Osteocyte (in vitro differentiated cells): ENCODE measurements at regions not wholly inside any gene's neighbourhood (a gene's known extent, or its start where the extent isn't known, plus 50 kb on each side); places are given as distances from the start of the nearest gene placed in this dataset.

Experiments
- DNase-seq: peaks from one replicate; pipeline ENCODE4 v3.0.0; 2021; ENCODE audit warnings: mixed read lengths; ENCODE audit not compliant: unreplicated experiment; ENCODE audit errors: extremely low spot score
- H3K27ac Mint-ChIP-seq: one replicate; pipeline ENCODE4 v1.8.0; 2021; ENCODE audit warnings: mild to moderate bottlenecking, mixed read lengths; ENCODE audit not compliant: unreplicated experiment
- H3K27me3 Mint-ChIP-seq: one replicate; pipeline ENCODE4 v1.8.0; 2021; ENCODE audit warnings: mixed read lengths; ENCODE audit not compliant: unreplicated experiment
- H3K36me3 Mint-ChIP-seq: one replicate; pipeline ENCODE4 v1.8.0; 2021; ENCODE audit warnings: mixed read lengths; ENCODE audit not compliant: unreplicated experiment
- H3K4me1 Mint-ChIP-seq: one replicate; pipeline ENCODE4 v1.8.0; 2021; ENCODE audit warnings: mixed read lengths; ENCODE audit not compliant: unreplicated experiment
- H3K4me3 Mint-ChIP-seq: one replicate; pipeline ENCODE4 v1.8.0; 2021; ENCODE audit warnings: mild to moderate bottlenecking, moderate library complexity, mixed read lengths; ENCODE audit not compliant: unreplicated experiment
- H3K9me3 Mint-ChIP-seq: one replicate; pipeline ENCODE4 v1.8.0; 2021; ENCODE audit warnings: mixed read lengths; ENCODE audit not compliant: unreplicated experiment
- TF ChIP-seq, protein P1 (sequence below): fragments of 200-600 bp; sonication (generic); IDR thresholded peaks from 2 replicates; pipeline ENCODE4 v1.5.0; 2021; ENCODE audit warnings: antibody characterized with exemption, mild to moderate bottlenecking, moderate library complexity

DNA sequence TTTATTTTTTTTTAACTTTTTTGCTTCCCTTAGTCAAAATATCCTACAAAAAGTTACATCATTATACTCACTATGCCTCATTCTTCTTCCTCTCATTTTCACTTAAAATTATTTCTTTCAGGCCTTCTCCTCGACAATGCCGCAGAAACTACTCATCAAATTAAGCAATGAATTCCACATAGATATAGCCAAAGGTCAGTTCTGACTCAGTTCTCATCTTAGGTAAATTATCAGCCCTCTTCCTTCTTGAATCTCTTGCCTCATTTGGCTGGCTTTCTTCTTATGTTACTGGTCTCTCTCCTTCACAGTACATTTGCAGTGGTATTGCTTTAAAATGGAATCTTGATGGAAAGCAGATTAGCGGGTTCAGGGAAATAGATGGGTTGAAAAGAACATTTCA, 260.7 kb upstream of the BRINP3 start:
- Mint-ChIP-seq H3K4me1 (no peaks in the 10 kb centered on the region), H3K4me3 (no peak overlapping the region), H3K27me3 (peaks cover 6% of the 10 kb centered on the region), H3K27ac (no peak overlapping the region), H3K36me3 (no peaks in the 10 kb centered on the region), H3K9me3 (no peaks in the 10 kb centered on the region)
- TF ChIP-seq, protein P1, sequence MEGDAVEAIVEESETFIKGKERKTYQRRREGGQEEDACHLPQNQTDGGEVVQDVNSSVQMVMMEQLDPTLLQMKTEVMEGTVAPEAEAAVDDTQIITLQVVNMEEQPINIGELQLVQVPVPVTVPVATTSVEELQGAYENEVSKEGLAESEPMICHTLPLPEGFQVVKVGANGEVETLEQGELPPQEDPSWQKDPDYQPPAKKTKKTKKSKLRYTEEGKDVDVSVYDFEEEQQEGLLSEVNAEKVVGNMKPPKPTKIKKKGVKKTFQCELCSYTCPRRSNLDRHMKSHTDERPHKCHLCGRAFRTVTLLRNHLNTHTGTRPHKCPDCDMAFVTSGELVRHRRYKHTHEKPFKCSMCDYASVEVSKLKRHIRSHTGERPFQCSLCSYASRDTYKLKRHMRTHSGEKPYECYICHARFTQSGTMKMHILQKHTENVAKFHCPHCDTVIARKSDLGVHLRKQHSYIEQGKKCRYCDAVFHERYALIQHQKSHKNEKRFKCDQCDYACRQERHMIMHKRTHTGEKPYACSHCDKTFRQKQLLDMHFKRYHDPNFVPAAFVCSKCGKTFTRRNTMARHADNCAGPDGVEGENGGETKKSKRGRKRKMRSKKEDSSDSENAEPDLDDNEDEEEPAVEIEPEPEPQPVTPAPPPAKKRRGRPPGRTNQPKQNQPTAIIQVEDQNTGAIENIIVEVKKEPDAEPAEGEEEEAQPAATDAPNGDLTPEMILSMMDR, result no peak
- no peak for DNase-seq

DNA sequence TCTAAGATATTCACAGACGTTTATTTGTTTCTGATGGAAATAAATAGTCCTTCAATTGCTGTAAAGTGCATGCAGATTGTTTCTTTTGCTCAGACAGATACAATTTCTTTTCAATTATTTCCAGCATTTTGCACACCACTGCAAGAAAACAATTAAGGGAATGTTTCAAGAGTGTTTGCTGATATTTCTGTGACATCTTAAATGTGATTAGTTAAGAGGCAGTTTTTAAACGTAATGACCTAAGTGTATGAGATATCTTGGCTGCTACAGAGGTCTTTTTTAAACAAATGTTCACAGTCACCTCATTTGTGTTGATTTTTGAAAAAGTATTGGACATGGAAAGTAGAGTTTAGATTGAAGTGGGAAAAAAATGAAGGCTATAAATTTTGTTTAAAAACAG, 262.3 kb upstream of the BRINP3 start:
- no peak overlapping the region for H3K4me3 Mint-ChIP-seq
- TF ChIP-seq, protein P1, result no peak
- no peaks in the 10 kb centered on the region for H3K36me3 Mint-ChIP-seq
- no peaks in the 10 kb centered on the region for H3K4me1 Mint-ChIP-seq
- H3K27me3 Mint-ChIP-seq, result peaks cover 9% of the 10 kb centered on the region
- no peaks in the 10 kb centered on the region for H3K9me3 Mint-ChIP-seq
- no peak overlapping the region for H3K27ac Mint-ChIP-seq
- no peak for DNase-seq

DNA sequence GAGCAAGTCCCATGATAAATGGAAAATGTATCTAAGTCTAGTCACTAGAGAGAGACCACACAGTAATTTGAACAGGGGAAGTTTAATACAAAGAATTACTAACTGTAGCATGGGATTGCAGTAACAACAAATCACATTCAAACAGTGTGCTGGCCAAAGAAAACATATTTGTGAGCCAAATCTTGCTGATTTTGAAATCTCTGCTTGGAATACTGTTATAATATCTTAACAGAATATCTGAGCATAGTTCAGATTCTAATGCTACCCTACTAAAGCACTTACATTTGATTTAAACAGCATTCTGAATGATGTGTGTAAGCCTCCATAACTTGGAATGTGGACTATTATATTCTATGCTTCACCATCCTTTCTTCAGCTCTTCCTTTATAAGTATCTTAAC, 270.0 kb upstream of the BRINP3 start:
- no peak for DNase-seq
- H3K4me1 Mint-ChIP-seq, result peaks cover 14% of the 10 kb centered on the region
- no peaks in the 10 kb centered on the region for H3K9me3 Mint-ChIP-seq
- H3K27me3 Mint-ChIP-seq, result peaks cover 6% of the 10 kb centered on the region
- TF ChIP-seq, protein P1, result no peak
- H3K27ac Mint-ChIP-seq, result peak overlapping the region; percentile 13
- no peaks in the 10 kb centered on the region for H3K36me3 Mint-ChIP-seq
- no peak overlapping the region for H3K4me3 Mint-ChIP-seq

DNA sequence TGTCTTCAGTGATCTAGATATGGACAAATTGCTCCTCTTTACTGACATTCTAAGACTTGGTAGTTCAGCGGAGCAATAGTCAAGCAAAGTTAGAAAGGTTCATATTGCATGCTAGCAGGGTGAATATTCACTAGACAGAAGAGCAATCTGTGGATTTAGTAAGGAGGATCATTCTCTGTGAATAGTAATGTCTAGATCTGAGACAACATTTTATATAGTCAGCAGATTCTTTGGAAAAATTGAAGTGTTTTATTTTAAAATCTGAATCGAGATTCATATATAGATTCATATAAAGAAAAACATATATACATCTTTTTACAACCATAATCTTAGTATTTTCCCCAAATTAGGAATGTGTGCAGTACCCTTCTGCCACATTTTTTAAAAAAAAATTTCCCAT, 274.5 kb upstream of the BRINP3 start:
- Mint-ChIP-seq H3K27me3 (no peaks in the 10 kb centered on the region), H3K27ac (no peak overlapping the region), H3K4me3 (no peak overlapping the region), H3K4me1 (peaks cover 15% of the 10 kb centered on the region), H3K36me3 (no peaks in the 10 kb centered on the region), H3K9me3 (no peaks in the 10 kb centered on the region)
- no peak for DNase-seq
- TF ChIP-seq, protein P1, result no peak

DNA sequence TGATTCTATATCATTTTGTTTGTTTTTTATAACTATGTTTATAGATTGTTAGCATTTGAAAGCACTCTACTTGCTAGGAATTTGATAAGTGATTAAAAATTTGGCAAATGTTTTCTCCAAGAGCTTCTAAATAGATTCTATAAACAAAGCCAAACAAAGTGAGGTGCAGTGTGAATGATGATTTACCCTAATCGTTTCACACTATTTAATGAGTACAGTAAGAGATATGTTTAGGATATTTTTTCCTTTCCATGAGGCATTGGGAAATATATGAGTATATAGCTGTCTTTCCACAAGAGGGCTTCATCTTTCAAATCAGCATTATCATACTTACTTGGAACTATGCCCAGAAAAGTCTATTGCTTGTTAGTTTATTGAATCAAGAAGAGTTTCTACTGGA, 277.0 kb upstream of the BRINP3 start:
- no peak for DNase-seq
- Mint-ChIP-seq H3K4me3 (no peak overlapping the region), H3K36me3 (no peaks in the 10 kb centered on the region), H3K27me3 (peaks cover 2% of the 10 kb centered on the region), H3K27ac (peak overlapping the region; percentile 7), H3K9me3 (no peaks in the 10 kb centered on the region), H3K4me1 (peaks cover 5% of the 10 kb centered on the region)
- TF ChIP-seq, protein P1, result peak; percentile 55
